GM19452 (cell line): ENCODE measurements at regions not wholly inside any gene's neighbourhood (a gene's known extent, or its start where the extent isn't known, plus 50 kb on each side); places are given as distances from the start of the nearest gene placed in this dataset.
"Not testable (repeated sequence)": the region's sequence is repeated elsewhere in the genome, so short reads cannot be mapped to it uniquely, and the experiment has no call there.

Experiments
- ATAC-seq: cut with Tn5 transposase; IDR thresholded peaks from one replicate; pipeline ENCODE4 v1.9.1; 2021; ENCODE audit not compliant: unreplicated experiment

GRCh38 chr11:37497326-37497725, 899.3 kb upstream of the RAG2 start:
- no peak for ATAC-seq

DNA sequence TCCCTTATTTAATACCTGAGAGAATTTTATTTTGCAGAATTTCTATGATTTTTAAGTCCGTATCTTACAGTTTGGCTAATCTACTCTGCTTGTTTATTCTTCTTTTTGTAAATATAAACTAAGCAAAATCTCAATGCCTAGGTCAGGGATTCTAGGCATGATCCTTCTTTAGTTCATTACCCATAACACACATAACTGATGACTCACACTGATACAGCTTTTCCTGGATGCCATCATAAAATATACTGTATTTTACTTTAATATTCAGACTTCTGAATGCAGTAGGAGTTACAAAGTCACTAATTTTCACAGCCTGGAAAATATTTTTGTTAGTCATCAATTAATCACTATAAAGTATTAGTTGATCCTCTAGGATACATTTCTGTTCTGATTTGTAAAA, 898.2 kb upstream of the RAG2 start:
- no peak for ATAC-seq

- ATAC-seq, result no peak
Measured at GRCh38 chr11:37484298-37484697, 886.3 kb upstream of the RAG2 start.

DNA sequence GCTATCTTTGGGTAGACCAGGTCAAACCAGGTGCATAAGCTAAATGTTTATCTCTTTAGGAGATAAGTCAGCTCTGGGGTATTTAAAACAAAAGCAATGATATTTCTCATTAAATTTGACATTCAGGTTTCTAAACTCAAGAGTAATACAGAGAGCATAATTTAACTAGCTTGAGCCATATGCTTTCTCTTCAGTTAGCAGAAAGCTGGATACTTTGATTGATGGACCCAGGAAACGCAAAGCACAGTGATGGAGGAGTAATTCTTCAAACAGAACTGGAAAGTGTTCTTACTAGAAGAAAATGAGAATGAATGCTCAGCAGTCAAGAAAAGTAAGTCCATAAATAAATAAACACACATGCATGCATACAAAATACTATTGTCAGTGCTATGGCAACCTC, 885.7 kb upstream of the RAG2 start:
- no peak for ATAC-seq

DNA sequence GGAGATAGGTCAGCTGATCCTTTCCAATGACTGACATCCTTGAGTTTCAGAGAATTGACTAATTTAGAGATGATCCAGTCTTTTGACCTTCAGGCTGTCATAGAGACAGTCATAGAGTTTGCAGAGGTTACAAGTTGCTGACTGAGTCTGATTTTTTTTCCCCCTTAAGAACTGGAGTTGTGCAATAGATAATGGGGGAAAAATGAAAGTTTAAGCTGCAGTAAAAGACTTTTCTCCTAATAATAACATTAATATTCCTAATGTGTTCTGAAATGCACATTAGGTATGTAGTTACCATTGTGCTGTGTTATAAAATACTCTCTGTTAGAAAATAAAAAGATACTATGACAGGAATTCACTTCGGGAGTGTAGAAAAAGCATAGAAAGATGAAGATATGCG, 876.9 kb upstream of the RAG2 start:
- ATAC-seq, result no peak

DNA sequence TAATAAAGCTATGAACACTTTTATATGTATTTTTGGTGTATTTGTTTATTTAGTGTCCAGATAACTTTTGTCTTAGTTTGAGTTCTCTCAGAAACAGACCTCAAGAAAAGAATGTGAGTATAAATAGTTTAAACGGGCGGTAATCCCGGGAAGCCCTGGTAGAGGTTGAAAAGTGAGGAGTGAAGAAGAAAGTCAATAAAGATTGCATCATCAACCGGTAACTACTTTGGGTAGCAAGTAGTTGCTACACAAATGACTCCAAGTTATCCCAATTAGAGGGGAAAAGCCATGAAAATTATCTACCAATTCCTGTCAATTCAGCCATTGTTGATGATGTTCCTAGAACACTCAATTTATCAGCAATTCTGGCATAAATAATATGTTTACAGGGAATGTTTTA, 870.3 kb upstream of the RAG2 start:
- ATAC-seq, result no peak

DNA sequence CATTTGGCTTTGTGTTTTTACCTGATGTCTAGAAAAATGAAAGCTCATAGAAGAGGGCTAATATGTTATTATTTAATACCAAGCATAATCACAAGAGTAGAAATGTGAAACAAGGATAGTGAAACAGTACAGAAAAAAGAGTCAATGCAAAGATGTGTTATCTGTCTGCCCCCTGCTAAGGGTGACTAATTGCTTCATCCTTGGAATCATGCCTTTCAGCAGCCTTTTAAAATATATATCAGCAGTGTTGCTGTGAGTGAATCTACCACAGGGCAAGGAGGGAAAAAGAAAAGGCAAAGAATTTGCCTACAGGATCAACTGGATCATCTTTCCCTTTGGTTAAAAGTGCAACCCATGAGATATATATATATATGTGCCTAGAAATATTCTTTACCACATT, 867.2 kb upstream of the RAG2 start:
- ATAC-seq, result no peak

DNA sequence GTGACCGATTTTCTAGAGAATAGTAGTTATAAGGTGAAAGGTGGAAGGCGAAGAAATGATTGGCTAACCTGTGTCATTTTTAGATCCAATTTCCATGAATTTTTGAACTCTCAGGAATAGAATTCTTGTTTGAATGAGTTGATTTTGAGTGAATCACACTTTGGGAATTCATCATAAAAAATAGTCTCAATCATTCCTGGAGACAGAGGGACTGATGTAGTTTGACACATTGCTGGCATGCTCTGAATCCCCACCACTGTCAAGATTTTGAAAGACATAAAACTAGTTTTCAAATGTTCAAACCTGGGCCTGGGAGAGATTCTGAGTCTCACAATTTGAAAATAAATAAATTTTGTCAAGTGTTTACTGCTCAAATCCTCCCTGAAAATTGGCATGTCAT, 861.4 kb upstream of the RAG2 start:
- ATAC-seq, result no peak

GRCh38 chr11:37456746-37457145, 858.7 kb upstream of the RAG2 start:
- ATAC-seq, result no peak

DNA sequence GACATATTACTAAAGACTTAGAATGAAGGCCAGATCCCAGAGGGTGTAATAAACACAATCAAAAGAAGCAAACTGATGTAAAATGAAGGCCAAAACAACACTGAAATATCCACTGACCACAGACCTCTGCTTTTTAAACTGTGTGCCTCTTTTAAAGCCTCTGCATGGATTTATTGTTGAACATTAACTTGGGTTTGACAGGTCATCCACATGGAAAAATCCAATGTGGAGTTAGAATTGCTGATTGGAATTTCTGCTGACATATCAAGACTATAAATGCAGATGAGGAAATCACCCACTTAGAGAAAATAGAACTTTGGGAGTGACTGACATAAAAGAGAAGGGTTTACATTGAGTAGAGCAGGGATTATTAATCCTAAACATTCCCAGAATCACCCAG, 853.9 kb upstream of the RAG2 start:
- no peak for ATAC-seq

GRCh38 chr11:37450613-37451012, 852.6 kb upstream of the RAG2 start:
- peak; percentile 79 for ATAC-seq

GRCh38 chr11:37449146-37449545, 851.1 kb upstream of the RAG2 start:
- ATAC-seq, result no peak

DNA sequence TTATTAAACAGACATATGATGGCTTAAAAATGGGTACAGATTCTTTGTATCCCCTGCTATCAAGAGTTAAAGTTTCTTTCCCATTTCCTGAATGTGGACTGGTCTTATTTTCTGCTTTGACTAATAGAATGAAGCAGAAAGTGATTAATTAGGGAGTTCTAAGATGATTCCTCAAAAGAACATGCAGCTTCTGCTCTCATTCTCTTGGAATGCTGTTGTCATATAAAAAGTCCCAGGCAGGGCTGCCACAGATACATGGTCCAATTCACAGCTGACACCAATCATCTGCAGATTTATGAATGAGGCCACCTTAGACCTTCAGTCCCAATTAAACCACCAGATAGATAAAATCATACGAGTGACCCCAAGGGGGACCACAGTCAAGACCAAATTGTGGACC, 844.5 kb upstream of the RAG2 start:
- ATAC-seq, result no peak

GRCh38 chr11:37431633-37432230, 833.7 kb upstream of the RAG2 start:
- ATAC-seq, result not testable (repeated sequence)

DNA sequence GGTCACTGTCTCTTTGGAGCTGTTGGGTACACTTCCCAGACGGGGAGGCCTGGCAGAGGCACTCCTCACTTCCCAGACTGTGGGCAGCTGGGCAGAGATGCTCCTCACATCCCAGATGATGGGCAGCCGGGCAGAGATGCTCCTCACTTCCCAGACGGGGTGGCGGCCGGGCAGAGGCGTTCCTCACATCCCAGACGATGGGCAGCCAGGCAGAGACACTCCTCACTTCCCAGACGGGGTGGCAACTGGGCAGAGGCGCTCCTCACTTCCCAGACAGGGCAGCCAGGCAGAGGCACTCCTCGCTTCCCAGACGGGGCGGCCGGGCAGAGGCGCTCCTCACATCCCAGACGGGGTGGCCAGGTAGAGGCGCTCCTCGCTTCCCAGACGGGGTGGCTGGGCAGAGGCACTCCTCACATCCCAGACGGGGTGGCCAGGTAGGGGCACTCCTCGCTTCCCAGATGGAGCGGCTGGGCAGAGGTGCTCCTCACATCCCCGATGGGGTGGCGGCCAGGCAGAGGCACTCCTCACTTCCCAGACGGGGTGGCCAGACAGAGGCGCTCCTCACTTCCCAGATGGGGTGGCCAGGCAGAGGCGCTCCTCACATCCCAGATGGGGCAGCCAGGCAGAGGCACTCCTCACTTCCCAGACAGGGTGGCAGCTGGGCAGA, 833.1 kb upstream of the RAG2 start:
- not testable (repeated sequence) for ATAC-seq

GRCh38 chr11:37422511-37422910, 824.5 kb upstream of the RAG2 start:
- no peak for ATAC-seq

DNA sequence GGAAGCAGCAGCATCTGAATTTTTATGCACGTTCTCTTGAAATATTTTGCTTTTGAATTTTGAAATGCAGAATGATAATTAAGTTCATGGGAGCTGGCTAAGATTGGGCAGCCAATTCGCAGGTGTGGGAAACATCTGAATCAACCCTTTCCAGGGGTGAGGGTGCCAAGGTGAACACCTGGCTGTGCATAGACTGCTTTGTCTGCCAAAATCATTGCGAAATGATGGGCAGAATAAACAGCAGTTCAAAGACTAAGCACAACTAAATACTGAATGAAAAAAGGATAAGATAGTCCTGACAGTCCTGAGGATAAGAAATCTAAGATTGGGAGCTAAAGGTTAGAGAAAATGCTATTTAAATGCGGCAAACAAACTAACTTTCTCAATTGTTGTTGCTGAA, 813.3 kb upstream of the RAG2 start:
- ATAC-seq, result no peak

GRCh38 chr11:37409124-37409523, 811.1 kb upstream of the RAG2 start:
- ATAC-seq, result no peak

DNA sequence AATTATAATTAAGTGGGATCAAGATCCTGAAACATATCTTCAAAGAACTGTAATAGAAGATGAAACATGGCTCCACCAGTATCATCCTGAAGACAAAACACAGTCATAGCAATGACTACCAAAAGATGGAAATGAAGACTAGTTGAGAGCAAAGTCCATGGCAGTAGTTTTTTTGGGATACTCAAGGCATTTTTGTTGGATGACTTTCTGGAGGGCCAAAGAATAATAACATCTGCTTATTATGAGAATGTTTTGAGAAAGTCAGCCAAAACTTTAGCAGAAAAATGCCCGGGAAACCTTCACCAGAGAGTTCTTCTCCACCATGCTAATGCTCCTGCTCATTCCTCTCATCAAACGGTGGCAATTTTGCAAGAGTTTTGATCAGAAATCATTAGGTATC, 809.4 kb upstream of the RAG2 start:
- ATAC-seq, result no peak

DNA sequence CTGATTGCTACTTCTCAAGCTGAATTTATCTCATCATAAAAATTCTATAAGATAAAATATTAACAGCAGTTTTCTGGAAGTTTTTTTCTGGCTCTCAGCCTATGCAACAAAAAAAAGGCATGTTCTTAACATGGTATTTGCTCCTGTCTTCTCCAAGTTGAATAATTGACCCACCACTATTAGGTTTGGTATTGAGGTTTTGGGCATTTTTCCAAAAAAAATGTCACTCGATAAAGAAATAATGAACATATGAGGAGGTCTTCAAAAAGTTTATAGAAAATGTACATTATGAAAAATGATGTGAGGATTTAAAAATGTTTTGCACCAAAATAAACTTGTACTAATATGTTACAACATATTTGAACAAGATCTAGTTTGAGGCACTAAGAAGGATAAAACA, 808.6 kb upstream of the RAG2 start:
- ATAC-seq, result no peak

DNA sequence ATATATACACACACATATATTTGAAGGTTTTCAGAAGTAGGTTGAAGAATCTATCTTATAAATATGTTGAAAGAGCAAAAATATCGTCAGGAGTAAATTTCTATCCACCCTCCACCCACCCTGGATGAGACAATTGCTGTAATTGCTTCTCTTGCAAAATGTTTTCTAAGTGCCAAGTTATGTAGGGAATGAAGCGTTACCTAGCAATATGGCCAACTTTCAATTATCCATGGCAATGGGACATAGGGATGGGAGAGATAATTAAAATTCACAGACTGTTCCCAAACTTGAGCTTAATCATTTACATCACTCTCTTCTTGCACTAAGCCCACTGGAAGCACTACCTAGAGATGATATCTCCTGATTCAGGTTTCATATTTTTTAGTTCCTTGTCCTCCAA, 806.2 kb upstream of the RAG2 start:
- ATAC-seq, result no peak

DNA sequence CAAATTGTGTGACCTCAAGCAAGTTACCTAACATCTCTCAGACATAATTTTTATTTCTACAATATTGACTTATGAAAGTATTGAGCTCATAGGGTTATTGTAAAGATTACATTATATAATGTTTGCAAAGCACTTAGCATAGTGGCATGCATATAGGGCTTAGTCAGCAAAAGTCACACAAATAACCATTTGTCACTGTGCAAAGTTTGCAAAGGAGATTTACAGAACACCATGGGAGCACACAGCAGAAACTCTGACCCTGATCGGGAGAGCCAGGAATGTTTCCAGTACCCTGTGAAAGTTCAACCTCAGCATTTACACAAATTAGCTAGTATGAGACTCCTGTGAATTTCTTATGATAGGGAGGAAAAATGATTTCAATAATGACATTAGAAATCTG, 804.6 kb upstream of the RAG2 start:
- ATAC-seq, result no peak

GRCh38 chr11:37394236-37394870, 796.3 kb upstream of the RAG2 start:
- ATAC-seq, result no peak
